Colonic mucosa (tissue), 4 donors: ENCODE measurements at regions not wholly inside any gene's neighbourhood (a gene's known extent, or its start where the extent isn't known, plus 50 kb on each side); places are given as distances from the start of the nearest gene placed in this dataset.

Source experiments
- DNase-seq: peaks from one replicate; pipeline ENCODE4 v3.0.0-alpha.2; 2020
- H3K27ac ChIP-seq: fragments of 200-600 bp; one replicate; pipeline ENCODE4 v1.8.0; 2021
- H3K27me3 ChIP-seq: fragments of 200-600 bp; one replicate; pipeline ENCODE4 v1.8.0; 2021
- H3K36me3 ChIP-seq: fragments of 200-600 bp; one replicate; pipeline ENCODE4 v1.8.0; 2021
- H3K4me1 ChIP-seq: fragments of 200-600 bp; one replicate; pipeline ENCODE4 v1.8.0; 2021; ENCODE audit warnings: mild to moderate bottlenecking
- H3K4me3 ChIP-seq: fragments of 200-600 bp; one replicate; pipeline ENCODE4 v1.8.0; 2021
- H3K9ac ChIP-seq, 2 donors: one replicate each; pipeline ENCODE4 v1.7.0; 2013; ENCODE audit warnings: control low read depth in 2 of 2, low read depth in 2 of 2, low read length in 2 of 2
- H3K9me3 ChIP-seq: fragments of 200-600 bp; one replicate; pipeline ENCODE4 v1.8.0; 2021
- CTCF ChIP-seq: fragments of 200-600 bp; IDR thresholded peaks from one replicate; pipeline ENCODE4 v1.8.0; 2022; ENCODE audit warnings: antibody characterized with exemption, mild to moderate bottlenecking
- intact Hi-C: fragments of 100-400 bp; cut with DNase I; formaldehyde crosslinking; loops from one replicate; pipeline ENCODE4 v1.14.1; 2022
- donor health status: healthy.
- donor health status: DM: no; HTN: no; CAD: no.
- donor health status: DM: no; HTN: no; CAD: no.

- no peaks in the 10 kb centered on the region for H3K9me3 ChIP-seq
- intact Hi-C loops, result no loop called here
- no peak overlapping the region for H3K9ac ChIP-seq
- TF ChIP-seq CTCF, result no peak
- H3K4me3 ChIP-seq, result no peak overlapping the region
- no peaks in the 10 kb centered on the region for H3K27me3 ChIP-seq
- no peaks in the 10 kb centered on the region for H3K4me1 ChIP-seq
- H3K27ac ChIP-seq, result no peak overlapping the region
- no peak for DNase-seq
- no peaks in the 10 kb centered on the region for H3K36me3 ChIP-seq
Measured at GRCh38 chr11:20303391-20303965, 60.0 kb upstream of the HTATIP2 start.

- Histone ChIP-seq H3K36me3 (no peaks in the 10 kb centered on the region), H3K27me3 (no peaks in the 10 kb centered on the region), H3K9me3 (no peaks in the 10 kb centered on the region), H3K4me3 (no peak overlapping the region), H3K4me1 (no peaks in the 10 kb centered on the region), H3K9ac (no peak overlapping the region), H3K27ac (no peak overlapping the region)
- TF ChIP-seq CTCF, result no peak
- intact Hi-C loops, result no loop called here
- DNase-seq, result no peak
Measured at GRCh38 chr11:20293992-20294391, 69.5 kb upstream of the HTATIP2 start.

- no peak for DNase-seq
- H3K4me3 ChIP-seq, result no peak overlapping the region
- no peaks in the 10 kb centered on the region for H3K36me3 ChIP-seq
- TF ChIP-seq CTCF, result no peak
- no peaks in the 10 kb centered on the region for H3K9me3 ChIP-seq
- no peaks in the 10 kb centered on the region for H3K4me1 ChIP-seq
- H3K27ac ChIP-seq, result no peak overlapping the region
- H3K27me3 ChIP-seq, result no peaks in the 10 kb centered on the region
- H3K9ac ChIP-seq, result no peak overlapping the region
- intact Hi-C loops, result no loop called here
Measured at GRCh38 chr11:20293531-20293930, 70.0 kb upstream of the HTATIP2 start.

- no peaks in the 10 kb centered on the region for H3K4me1 ChIP-seq
- no peak for DNase-seq
- H3K9ac ChIP-seq, result no peak overlapping the region
- no peaks in the 10 kb centered on the region for H3K27me3 ChIP-seq
- H3K36me3 ChIP-seq, result no peaks in the 10 kb centered on the region
- no peak overlapping the region for H3K27ac ChIP-seq
- intact Hi-C loops, result no loop called here
- H3K4me3 ChIP-seq, result no peak overlapping the region
- no peaks in the 10 kb centered on the region for H3K9me3 ChIP-seq
- no peak for TF ChIP-seq CTCF
Measured at GRCh38 chr11:20289732-20290131, 73.8 kb upstream of the HTATIP2 start.

- no peaks in the 10 kb centered on the region for H3K27me3 ChIP-seq
- H3K4me1 ChIP-seq, result no peaks in the 10 kb centered on the region
- H3K9me3 ChIP-seq, result no peaks in the 10 kb centered on the region
- no peak for TF ChIP-seq CTCF
- no peak for DNase-seq
- intact Hi-C loops, result no loop called here
- no peak overlapping the region for H3K27ac ChIP-seq
- H3K9ac ChIP-seq, result no peak overlapping the region
- H3K4me3 ChIP-seq, result no peak overlapping the region
- H3K36me3 ChIP-seq, result no peaks in the 10 kb centered on the region
Measured at GRCh38 chr11:20283475-20283874, 80.0 kb upstream of the HTATIP2 start.
